AG04450 (cell line): ENCODE measurements at regions not wholly inside any gene's neighbourhood (a gene's known extent, or its start where the extent isn't known, plus 50 kb on each side); places are given as distances from the start of the nearest gene placed in this dataset.

ENCODE experiments used
- CTCF ChIA-PET: fragments of 300-600, 350-600 bp; formaldehyde crosslinking; extraction: SDS; loops from one replicate; lab custom pipeline; 2022; ENCODE audit warnings: antibody characterized with exemption, inconsistent platforms; lab: Charles Lee
- POLR2A ChIA-PET: fragments of 350-600 bp; formaldehyde crosslinking; extraction: SDS; loops from one replicate; lab custom pipeline; 2021; ENCODE audit warnings: antibody characterized with exemption, inconsistent platforms; lab: Yijun Ruan, JAX
- DNase-seq: peaks from one replicate; pipeline ENCODE4 v3.0.0-alpha.2; 2011; ENCODE audit warnings: low read depth, low spot score
- H3K27ac ChIP-seq: one replicate; pipeline ENCODE4 v1.5.1; 2012; ENCODE audit warnings: low read depth, low read length, control low read depth
- H3K27me3 ChIP-seq: one replicate; pipeline ENCODE4 v1.6.0; 2012; ENCODE audit warnings: low read length; ENCODE audit not compliant: control insufficient read depth, insufficient read depth
- H3K4me3 ChIP-seq: 2 replicates; pipeline ENCODE4 v1.5.1; 2011; ENCODE audit warnings: mild to moderate bottlenecking, low read depth, low read length, control low read depth
- H3K9me3 ChIP-seq: 2 replicates; pipeline ENCODE4 v1.5.1; 2012; ENCODE audit warnings: low read length; ENCODE audit not compliant: control insufficient read depth, insufficient read depth
- CTCF ChIP-seq: IDR thresholded peaks from 2 replicates; pipeline ENCODE4 v1.5.1; 2011; ENCODE audit warnings: low read depth, low read length, control low read depth, inconsistent platforms

- POLR2A ChIA-PET, result no interaction called here
- Histone ChIP-seq H3K27ac (no peak overlapping the region), H3K9me3 (no peaks in the 10 kb centered on the region), H3K4me3 (no peak overlapping the region), H3K27me3 (peaks cover 2% of the 10 kb centered on the region)
- CTCF ChIA-PET, result no interaction called here
- DNase-seq, result no peak
- TF ChIP-seq CTCF, result no peak
These were observed 49.9 kb upstream of the SLC14A2 start for GRCh38 chr18:45565280-45565970.
